GM23338 (cell line): ENCODE measurements at regions not wholly inside any gene's neighbourhood (a gene's known extent, or its start where the extent isn't known, plus 50 kb on each side); places are given as distances from the start of the nearest gene placed in this dataset.

Source experiments
- EZH2 ChIP-seq: fragments of 200-600 bp; sonication (generic); IDR thresholded peaks from one replicate; pipeline ENCODE4 v1.8.0; 2017; ENCODE audit warnings: antibody characterized with exemption, mild to moderate bottlenecking, low read depth; ENCODE audit not compliant: unreplicated experiment
- EZH2phosphoT487 ChIP-seq: fragments of 200-600 bp; sonication (generic); IDR thresholded peaks from one replicate; pipeline ENCODE4 v1.8.1; 2018; ENCODE audit warnings: antibody characterized with exemption; ENCODE audit not compliant: unreplicated experiment
- JUNB ChIP-seq: IDR thresholded peaks from one replicate; pipeline ENCODE4 v1.6.1; 2016; ENCODE audit warnings: antibody characterized with exemption; ENCODE audit not compliant: unreplicated experiment
- POLR2AphosphoS5 ChIP-seq: IDR thresholded peaks from 2 replicates; pipeline ENCODE4 v1.6.1; 2016; ENCODE audit warnings: antibody characterized with exemption, low read depth
- TF ChIP-seq, protein P1 (sequence below), 2 experiments: fragments of 200-600 bp in 1 of 2; sonication (generic) in 1 of 2; conservative IDR thresholded peaks; 2 replicates each; pipeline versions ENCODE4 v1.5.1 to v1.6.1; 2016 to 2017; ENCODE audit warnings: antibody characterized with exemption in 2 of 2, low read depth in 2 of 2, mild to moderate bottlenecking in 2 of 2, moderate library complexity in 1 of 2
- TF ChIP-seq, protein P2 (sequence below): IDR thresholded peaks from one replicate; pipeline ENCODE4 v1.6.1; 2018; ENCODE audit warnings: antibody characterized with exemption; ENCODE audit not compliant: unreplicated experiment

DNA sequence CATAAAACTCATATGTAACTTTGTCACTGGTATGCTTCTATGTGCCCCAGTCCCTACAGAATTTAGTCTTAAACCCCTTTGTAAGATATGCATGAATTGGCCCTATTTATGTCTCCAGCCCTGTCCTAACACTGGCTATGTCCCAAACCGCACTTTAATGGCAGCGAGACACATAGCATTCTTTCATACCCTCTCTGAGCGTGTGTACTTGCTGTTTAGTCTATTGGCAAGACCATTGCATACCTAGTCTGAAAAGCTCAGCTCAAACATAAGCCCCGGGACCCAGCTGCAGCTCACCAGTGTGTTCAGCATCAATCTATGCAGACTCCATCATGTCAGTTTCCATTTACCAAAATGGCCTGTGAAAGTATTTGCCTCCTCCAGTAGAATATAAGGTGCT lies 1018.4 kb upstream of the TENM3 start:
- TF ChIP-seq POLR2AphosphoS5 (no peak), JUNB (no peak), EZH2phosphoT487 (no peak), EZH2 (no peak)
- TF ChIP-seq, protein P1, sequence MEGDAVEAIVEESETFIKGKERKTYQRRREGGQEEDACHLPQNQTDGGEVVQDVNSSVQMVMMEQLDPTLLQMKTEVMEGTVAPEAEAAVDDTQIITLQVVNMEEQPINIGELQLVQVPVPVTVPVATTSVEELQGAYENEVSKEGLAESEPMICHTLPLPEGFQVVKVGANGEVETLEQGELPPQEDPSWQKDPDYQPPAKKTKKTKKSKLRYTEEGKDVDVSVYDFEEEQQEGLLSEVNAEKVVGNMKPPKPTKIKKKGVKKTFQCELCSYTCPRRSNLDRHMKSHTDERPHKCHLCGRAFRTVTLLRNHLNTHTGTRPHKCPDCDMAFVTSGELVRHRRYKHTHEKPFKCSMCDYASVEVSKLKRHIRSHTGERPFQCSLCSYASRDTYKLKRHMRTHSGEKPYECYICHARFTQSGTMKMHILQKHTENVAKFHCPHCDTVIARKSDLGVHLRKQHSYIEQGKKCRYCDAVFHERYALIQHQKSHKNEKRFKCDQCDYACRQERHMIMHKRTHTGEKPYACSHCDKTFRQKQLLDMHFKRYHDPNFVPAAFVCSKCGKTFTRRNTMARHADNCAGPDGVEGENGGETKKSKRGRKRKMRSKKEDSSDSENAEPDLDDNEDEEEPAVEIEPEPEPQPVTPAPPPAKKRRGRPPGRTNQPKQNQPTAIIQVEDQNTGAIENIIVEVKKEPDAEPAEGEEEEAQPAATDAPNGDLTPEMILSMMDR (conservative IDR thresholded peaks at IDR 0.05; ENCODE audit: low read depth in 2 of 2), result no peak
- TF ChIP-seq, protein P2, sequence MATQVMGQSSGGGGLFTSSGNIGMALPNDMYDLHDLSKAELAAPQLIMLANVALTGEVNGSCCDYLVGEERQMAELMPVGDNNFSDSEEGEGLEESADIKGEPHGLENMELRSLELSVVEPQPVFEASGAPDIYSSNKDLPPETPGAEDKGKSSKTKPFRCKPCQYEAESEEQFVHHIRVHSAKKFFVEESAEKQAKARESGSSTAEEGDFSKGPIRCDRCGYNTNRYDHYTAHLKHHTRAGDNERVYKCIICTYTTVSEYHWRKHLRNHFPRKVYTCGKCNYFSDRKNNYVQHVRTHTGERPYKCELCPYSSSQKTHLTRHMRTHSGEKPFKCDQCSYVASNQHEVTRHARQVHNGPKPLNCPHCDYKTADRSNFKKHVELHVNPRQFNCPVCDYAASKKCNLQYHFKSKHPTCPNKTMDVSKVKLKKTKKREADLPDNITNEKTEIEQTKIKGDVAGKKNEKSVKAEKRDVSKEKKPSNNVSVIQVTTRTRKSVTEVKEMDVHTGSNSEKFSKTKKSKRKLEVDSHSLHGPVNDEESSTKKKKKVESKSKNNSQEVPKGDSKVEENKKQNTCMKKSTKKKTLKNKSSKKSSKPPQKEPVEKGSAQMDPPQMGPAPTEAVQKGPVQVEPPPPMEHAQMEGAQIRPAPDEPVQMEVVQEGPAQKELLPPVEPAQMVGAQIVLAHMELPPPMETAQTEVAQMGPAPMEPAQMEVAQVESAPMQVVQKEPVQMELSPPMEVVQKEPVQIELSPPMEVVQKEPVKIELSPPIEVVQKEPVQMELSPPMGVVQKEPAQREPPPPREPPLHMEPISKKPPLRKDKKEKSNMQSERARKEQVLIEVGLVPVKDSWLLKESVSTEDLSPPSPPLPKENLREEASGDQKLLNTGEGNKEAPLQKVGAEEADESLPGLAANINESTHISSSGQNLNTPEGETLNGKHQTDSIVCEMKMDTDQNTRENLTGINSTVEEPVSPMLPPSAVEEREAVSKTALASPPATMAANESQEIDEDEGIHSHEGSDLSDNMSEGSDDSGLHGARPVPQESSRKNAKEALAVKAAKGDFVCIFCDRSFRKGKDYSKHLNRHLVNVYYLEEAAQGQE, result no peak
